SK-N-SH (cell line): ENCODE measurements at regions not wholly inside any gene's neighbourhood (a gene's known extent, or its start where the extent isn't known, plus 50 kb on each side); places are given as distances from the start of the nearest gene placed in this dataset.

Experiments used
- CTCF ChIA-PET: fragments of 300-600, 350-600 bp; formaldehyde crosslinking; extraction: SDS; loops from one replicate; lab custom pipeline; 2021; lab: Yijun Ruan, JAX
- POLR2A ChIA-PET: fragments of 350-600 bp; sonication (Branson Sonifier 250); formaldehyde crosslinking; extraction: SDS; loops from one replicate; lab custom pipeline; 2020; ENCODE audit warnings: antibody characterized with exemption, inconsistent platforms; lab: Yijun Ruan, JAX
- DNase-seq: peaks from one replicate; pipeline ENCODE4 v3.0.0; 2012
- H2AFZ ChIP-seq: fragments of 200-600 bp; sonication (generic); 2 replicates; pipeline ENCODE4 v1.8.1; 2016; ENCODE audit warnings: antibody characterized with exemption, mild to moderate bottlenecking, low read depth
- H3F3A ChIP-seq: fragments of 200-600 bp; sonication (generic); replicated peaks from 2 replicates; pipeline ENCODE3; 2016; ENCODE audit warnings: antibody characterized with exemption, mild to moderate bottlenecking; ENCODE audit not compliant: insufficient read depth
- H3K27ac ChIP-seq, 2 experiments: fragments of 200-500 bp in 1 of 2; fragments of 200-600 bp in 1 of 2; sonication (Bioruptor generic) in 1 of 2; sonication (generic), shearing (Covaris generic) in 1 of 2; 2 replicates each; pipeline versions ENCODE4 v1.5.1 to v1.6.1; 2014 to 2016; ENCODE audit warnings: low read depth in 2 of 2, inconsistent platforms in 1 of 2, low read length in 1 of 2, mild to moderate bottlenecking in 1 of 2, mixed read lengths in 1 of 2
- H3K27me3 ChIP-seq: fragments of 200-600 bp; sonication (generic), shearing (Covaris generic); 2 replicates; pipeline ENCODE4 v1.6.1; 2016; ENCODE audit warnings: mixed run types; ENCODE audit not compliant: insufficient read depth
- H3K36me3 ChIP-seq, 2 experiments: fragments of 200-500 bp in 1 of 2; fragments of 200-600 bp in 1 of 2; sonication (Bioruptor generic) in 1 of 2; sonication (generic) in 1 of 2; replicated peaks in 1 of 2; 2 replicates each; pipeline versions ENCODE3 to v1.5.1; 2014 to 2016; ENCODE audit warnings: low read length in 1 of 2, mild to moderate bottlenecking in 1 of 2; ENCODE audit not compliant: insufficient read depth in 2 of 2, control insufficient read depth in 1 of 2
- H3K4me1 ChIP-seq, 2 experiments: fragments of 200-500 bp in 1 of 2; fragments of 200-600 bp in 1 of 2; sonication (Bioruptor generic) in 1 of 2; sonication (generic), shearing (Covaris generic) in 1 of 2; 2 replicates each; pipeline versions ENCODE4 v1.5.1 to v1.6.1; 2014 to 2016; ENCODE audit warnings: low read depth in 1 of 2, low read length in 1 of 2, mixed run types in 1 of 2; ENCODE audit not compliant: insufficient read depth in 2 of 2, control insufficient read depth in 1 of 2
- H3K4me2 ChIP-seq: fragments of 200-600 bp; sonication (generic), shearing (Covaris generic); 2 replicates; pipeline ENCODE4 v1.6.1; 2017; ENCODE audit warnings: mixed run types
- H3K4me3 ChIP-seq, 2 experiments: fragments of 200-500 bp in 1 of 2; fragments of 200-600 bp in 1 of 2; sonication (Bioruptor generic) in 1 of 2; sonication (generic), shearing (Covaris generic) in 1 of 2; 2 replicates each; pipeline versions ENCODE4 v1.5.1 to v1.8.1; 2014 to 2016; ENCODE audit warnings: low read depth in 2 of 2, inconsistent platforms in 1 of 2, low read length in 1 of 2, mild to moderate bottlenecking in 1 of 2, mixed read lengths in 1 of 2, moderate library complexity in 1 of 2
- H3K79me2 ChIP-seq: fragments of 200-600 bp; sonication (generic); 2 replicates; pipeline ENCODE4 v1.8.1; 2017; ENCODE audit warnings: mild to moderate bottlenecking; ENCODE audit not compliant: insufficient read depth
- H3K9ac ChIP-seq: fragments of 200-600 bp; sonication (generic); 2 replicates; pipeline ENCODE4 v1.6.1; 2017; ENCODE audit warnings: mixed run types
- H3K9me2 ChIP-seq: fragments of 200-600 bp; sonication (generic); 2 replicates; pipeline ENCODE4 v1.6.1; 2017; ENCODE audit warnings: mixed run types
- H3K9me3 ChIP-seq: fragments of 200-600 bp; sonication (generic); 2 replicates; pipeline ENCODE4 v1.6.1; 2017; ENCODE audit warnings: mixed run types, mild to moderate bottlenecking, moderate library complexity
- H4K20me1 ChIP-seq: fragments of 200-600 bp; sonication (generic); 2 replicates; pipeline ENCODE4 v1.6.1; 2017; ENCODE audit warnings: mild to moderate bottlenecking, mixed run types; ENCODE audit not compliant: insufficient read depth
- FOXM1 ChIP-seq: IDR thresholded peaks from 2 replicates; pipeline ENCODE4 v1.4.0; 2012; ENCODE audit warnings: low read depth, mild to moderate bottlenecking
- GATA2 ChIP-seq: sonication (generic); formaldehyde crosslinking; IDR thresholded peaks from 2 replicates; pipeline ENCODE4 v1.5.0; 2020; ENCODE audit warnings: mild to moderate bottlenecking, missing genetic modification reagents
- MXI1 ChIP-seq: IDR thresholded peaks from 2 replicates; pipeline ENCODE4 v1.6.1; 2012; ENCODE audit warnings: mild to moderate bottlenecking, low read depth, low read length, improper control_type of control experiment
- NFIC ChIP-seq: IDR thresholded peaks from 2 replicates; pipeline ENCODE4 v1.4.0; 2012; ENCODE audit warnings: borderline replicate concordance
- RAD21 ChIP-seq: IDR thresholded peaks from 2 replicates; pipeline ENCODE4 v1.6.1; 2012; ENCODE audit warnings: mild to moderate bottlenecking, low read length
- SIN3A ChIP-seq: IDR thresholded peaks from 2 replicates; pipeline ENCODE4 v1.6.1; 2012; ENCODE audit warnings: low read depth, mild to moderate bottlenecking, low read length, moderate library complexity, borderline replicate concordance
- TEAD4 ChIP-seq: IDR thresholded peaks from 2 replicates; pipeline ENCODE4 v1.4.0; 2012; ENCODE audit warnings: mild to moderate bottlenecking, borderline replicate concordance; ENCODE audit not compliant: insufficient read depth
- WGBS: methylation state at CpG from one replicate; pipeline ENCODE4 v1.1.6; 2017; ENCODE audit warnings: low lambda C conversion rate; 5-methylcytosine and 5-hydroxymethylcytosine counted together
- TF ChIP-seq, protein P1 (sequence below): IDR thresholded peaks from 2 replicates; pipeline ENCODE4 v1.4.0; 2012; ENCODE audit warnings: low read depth, borderline replicate concordance
- TF ChIP-seq, protein P2 (sequence below): IDR thresholded peaks from 2 replicates; pipeline ENCODE4 v1.4.0; 2012; ENCODE audit warnings: low read depth, borderline replicate concordance

DNA sequence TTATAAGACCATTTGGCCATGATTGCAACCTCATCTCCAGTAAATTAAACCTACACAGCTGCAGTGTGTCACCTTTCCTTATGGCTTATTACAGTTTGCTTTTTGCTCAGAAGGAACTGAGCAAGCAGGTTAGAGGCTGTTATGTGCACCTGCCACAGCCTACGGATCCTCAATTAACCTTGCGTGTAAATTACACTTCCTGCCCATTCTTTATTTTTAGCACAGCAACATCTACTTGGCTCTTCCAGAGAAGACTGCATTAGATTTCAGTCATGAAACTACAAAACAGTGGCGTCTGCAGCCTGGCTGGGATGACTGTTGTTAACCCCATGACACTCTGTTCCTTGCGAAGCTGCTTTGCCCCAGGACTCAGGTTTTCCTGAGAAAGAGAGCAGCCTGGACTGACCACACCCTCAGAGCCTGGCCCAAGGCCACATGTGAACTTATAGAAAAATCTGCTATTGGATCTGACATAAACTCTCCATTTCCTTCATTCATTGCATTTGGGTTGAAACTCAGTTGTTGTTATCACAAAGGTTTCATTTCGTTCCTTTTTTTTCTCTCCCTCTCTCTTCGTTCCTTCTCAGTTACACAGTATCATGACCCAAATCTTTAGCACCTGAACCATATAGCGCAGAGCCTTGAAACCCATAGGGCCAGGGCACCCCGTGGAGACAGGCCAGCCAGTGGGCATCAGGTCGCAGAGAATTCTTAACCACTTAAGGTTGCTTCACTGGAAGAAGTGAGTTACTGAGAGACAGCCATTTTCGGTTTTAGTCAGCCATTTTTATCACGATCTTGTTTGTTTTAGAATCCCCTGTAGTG is 138.6 kb downstream of the PALM2AKAP2 start (continued):
- TF ChIP-seq GATA2 (CRISPR knock-in tag) (no peak), NFIC (no peak), SIN3A (no peak)
- TF ChIP-seq, all 33 proteins: peak for 0

DNA sequence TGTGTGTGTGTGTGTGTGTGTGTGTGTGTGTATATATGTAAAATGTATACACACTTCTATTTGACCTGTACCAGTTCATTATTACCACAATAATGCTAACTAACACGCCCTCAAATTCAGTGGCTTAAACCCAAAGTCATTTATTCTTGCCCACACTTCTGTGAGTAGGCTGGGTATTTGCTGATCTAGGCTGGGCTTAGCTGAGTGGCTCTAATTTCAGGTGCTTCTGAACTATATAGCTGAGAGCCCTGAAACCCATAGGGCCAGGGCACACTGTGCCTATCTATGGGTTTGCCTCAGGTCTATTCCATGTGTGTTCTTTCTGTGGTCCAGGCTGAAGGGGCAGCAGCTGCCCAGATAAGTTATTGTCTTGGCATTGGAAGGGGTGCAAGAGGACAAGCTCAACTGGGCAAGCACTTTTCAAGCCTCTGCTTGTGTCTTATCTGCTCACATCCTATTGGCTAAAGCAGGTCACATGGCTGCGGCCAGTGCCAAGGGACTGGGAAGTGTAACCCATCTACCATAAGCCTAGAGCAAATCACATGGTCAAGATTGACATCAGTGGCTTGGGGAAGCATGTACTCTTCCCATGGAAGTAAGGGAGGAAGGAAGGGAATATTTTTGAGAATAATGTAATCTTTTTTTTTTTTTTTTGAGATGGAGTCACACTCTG is 139.9 kb downstream of the PALM2AKAP2 start:
- Histone ChIP-seq H3K27me3 (no peaks in the 10 kb centered on the region), H3K36me3 (peaks cover 0 to 18% of the 10 kb centered on the region in 2 experiments), H3K4me2 (no peak overlapping the region), H3K9me2 (no peaks in the 10 kb centered on the region), H3K4me3 (no peak overlapping the region), H3F3A (no peaks in the 10 kb centered on the region), H3K27ac (no peak overlapping the region), H2AFZ (no peak overlapping the region), H3K9me3 (no peaks in the 10 kb centered on the region), H3K9ac (no peak overlapping the region), H4K20me1 (no peaks in the 10 kb centered on the region), H3K4me1 (no peaks in the 10 kb centered on the region), H3K79me2 (peaks cover 27% of the 10 kb centered on the region)
- CTCF ChIA-PET, result interaction anchor here (0.9 to 1.6 kb wide), 2 partner anchors 15 to 138 kb away, joined by 4 to 6 read pairs; no protein-coding TSS in a partner anchor
- no peak for DNase-seq
- TF ChIP-seq FOXM1 (no peak), TEAD4 (no peak), MXI1 (no peak), RAD21 (no peak)
- TF ChIP-seq, protein P1, sequence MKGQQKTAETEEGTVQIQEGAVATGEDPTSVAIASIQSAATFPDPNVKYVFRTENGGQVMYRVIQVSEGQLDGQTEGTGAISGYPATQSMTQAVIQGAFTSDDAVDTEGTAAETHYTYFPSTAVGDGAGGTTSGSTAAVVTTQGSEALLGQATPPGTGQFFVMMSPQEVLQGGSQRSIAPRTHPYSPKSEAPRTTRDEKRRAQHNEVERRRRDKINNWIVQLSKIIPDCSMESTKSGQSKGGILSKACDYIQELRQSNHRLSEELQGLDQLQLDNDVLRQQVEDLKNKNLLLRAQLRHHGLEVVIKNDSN, result peak; percentile 31; the same call in 1 of the 2 replicates
- TF ChIP-seq, protein P2, sequence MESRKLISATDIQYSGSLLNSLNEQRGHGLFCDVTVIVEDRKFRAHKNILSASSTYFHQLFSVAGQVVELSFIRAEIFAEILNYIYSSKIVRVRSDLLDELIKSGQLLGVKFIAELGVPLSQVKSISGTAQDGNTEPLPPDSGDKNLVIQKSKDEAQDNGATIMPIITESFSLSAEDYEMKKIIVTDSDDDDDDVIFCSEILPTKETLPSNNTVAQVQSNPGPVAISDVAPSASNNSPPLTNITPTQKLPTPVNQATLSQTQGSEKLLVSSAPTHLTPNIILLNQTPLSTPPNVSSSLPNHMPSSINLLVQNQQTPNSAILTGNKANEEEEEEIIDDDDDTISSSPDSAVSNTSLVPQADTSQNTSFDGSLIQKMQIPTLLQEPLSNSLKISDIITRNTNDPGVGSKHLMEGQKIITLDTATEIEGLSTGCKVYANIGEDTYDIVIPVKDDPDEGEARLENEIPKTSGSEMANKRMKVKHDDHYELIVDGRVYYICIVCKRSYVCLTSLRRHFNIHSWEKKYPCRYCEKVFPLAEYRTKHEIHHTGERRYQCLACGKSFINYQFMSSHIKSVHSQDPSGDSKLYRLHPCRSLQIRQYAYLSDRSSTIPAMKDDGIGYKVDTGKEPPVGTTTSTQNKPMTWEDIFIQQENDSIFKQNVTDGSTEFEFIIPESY, result no peak
- 96% methylated on average over 2 of the region's 2 CpGs for WGBS
- POLR2A ChIA-PET, result no interaction called here
